HG02938 (cell line): ENCODE measurements at regions not wholly inside any gene's neighbourhood (a gene's known extent, or its start where the extent isn't known, plus 50 kb on each side); places are given as distances from the start of the nearest gene placed in this dataset.
A peak's percentile ranks its signal among the peaks of the same experiment; 100 is the strongest.
"Not testable (repeated sequence)": the region's sequence is repeated elsewhere in the genome, so short reads cannot be mapped to it uniquely, and the experiment has no call there.

Source experiments
- ATAC-seq: cut with Tn5 transposase; IDR thresholded peaks from one replicate; pipeline ENCODE4 v1.9.1; 2021; ENCODE audit warnings: mild to moderate bottlenecking, moderate library complexity; ENCODE audit not compliant: unreplicated experiment

DNA sequence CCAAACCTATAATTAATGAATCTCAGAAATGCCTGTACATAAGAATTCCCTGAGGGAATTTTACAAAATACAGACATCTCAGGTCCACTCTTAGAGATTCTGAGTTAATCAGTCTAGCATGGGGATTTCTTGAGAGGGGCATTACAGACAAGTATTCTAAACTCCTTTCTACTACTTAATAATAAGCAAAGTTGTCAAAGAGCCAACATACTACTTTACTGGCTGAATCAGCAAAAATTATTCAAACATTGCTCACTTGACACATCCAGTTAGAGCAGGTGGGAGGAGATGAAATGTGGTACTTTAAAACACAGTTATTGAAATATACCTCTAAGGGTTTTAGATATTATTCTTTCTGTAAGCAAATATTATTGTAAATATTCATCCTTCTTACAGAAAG, 1164.7 kb downstream of the CDY2B start:
- no peak for ATAC-seq

DNA sequence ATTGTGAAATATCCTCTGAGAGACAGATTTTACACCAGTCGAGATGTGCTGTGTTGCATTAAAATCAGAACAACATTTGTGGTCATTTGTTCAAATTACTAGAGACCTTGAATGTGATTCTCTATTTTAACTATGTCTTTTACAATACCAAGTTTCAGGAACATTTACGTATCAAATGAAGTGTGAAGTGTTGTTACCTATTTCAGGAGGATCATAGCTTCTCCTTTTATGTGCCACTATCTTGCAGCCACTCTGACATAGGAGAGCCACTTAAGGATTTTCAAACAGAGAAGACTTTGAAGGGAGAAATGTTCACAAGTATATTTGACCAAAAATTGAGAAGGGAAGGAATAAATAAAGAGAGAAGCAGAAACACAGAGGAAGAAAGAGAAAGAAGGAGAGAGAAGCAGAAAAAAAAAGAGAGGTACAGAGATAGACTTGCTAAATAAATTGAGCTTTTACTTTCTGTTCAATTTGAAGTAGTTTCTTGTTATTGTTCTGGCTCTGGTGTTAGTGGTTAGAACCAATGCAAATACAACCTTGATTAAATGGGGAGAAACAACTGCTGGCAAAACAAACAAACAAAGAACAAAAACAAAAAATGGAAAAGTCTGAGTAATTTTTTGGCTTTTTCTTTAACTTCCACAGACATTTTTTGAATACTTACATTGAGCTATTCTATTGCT, 1206.8 kb downstream of the CDY2B start:
- no peak for ATAC-seq

DNA sequence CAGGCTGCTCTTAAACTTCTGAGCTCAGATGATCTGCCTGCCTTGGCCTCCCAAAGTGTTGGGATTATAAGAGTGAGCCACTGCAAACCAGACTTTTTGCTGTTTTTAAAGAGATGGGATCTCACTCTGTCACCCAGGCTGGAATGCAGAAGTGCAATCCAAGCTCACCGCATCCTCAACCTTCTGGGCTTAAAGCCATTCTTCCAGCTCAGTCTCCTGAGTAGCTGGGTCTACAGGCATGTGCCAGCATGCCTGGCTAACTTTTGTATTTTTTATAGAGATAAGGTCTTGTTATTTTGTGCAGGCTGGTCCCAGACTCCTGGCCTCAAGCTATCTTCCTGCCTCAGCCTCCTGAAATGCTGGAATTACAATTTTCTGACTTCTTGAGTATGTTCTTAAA, 1211.6 kb downstream of the CDY2B start:
- no peak for ATAC-seq

- no peak for ATAC-seq
Measured at GRCh38 chrY:16662741-16663140, 1217.3 kb downstream of the CDY2B start.

GRCh38 chrY:16659340-16659739, 1220.7 kb downstream of the CDY2B start:
- no peak for ATAC-seq

- ATAC-seq = no peak
Measured at GRCh38 chrY:16653971-16654370, 1226.0 kb downstream of the CDY2B start.

- ATAC-seq = no peak
Measured at GRCh38 chrY:16645991-16646390, 1234.0 kb downstream of the CDY2B start.

DNA sequence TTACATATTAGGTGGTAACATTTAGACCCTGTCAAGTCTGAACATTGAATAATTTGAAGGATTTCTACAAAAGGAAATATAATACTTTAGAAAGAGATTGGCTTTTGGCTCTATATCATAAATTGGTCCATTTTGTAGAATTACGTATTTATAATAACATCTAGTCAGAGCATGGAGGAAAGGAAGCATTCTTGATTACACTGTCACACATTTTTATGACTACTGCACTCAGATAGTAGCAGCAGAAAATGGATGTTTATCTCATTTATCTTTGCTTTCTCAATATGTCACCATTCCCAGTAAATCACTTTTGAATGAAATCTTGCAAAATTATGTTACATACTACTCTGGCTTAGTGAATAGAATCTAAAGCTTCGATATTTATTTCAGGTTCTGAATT, 1234.6 kb downstream of the CDY2B start:
- no peak for ATAC-seq

DNA sequence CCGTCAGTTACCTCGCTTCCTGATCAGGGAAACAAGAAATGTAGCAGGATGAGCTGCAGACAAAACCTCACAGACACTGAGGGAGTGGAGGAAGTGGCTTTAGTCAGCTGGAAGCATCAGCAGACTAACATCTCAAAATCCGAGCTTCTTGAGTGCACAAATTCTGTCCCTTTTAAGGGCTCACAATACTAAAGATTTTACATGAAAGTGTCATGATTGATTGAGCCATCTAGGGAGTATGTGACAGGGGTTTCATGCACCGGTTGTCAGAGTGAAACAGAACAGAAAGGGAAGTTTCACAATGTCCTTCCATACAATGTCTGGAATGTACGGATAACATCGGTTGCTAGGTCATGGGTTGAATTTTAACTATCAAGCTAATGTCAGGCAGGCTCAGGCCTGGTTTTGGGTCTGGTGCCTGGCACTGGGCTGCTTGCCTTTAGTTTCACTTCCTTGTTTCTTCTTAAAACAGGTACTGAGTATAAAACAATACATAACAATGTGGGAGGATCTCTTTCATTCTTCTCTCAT, 1235.7 kb downstream of the CDY2B start:
- ATAC-seq = no peak

- ATAC-seq = no peak
Measured at GRCh38 chrY:16639777-16640176, 1240.2 kb downstream of the CDY2B start.

GRCh38 chrY:16638743-16639142, 1241.3 kb downstream of the CDY2B start:
- ATAC-seq = not testable (repeated sequence)

DNA sequence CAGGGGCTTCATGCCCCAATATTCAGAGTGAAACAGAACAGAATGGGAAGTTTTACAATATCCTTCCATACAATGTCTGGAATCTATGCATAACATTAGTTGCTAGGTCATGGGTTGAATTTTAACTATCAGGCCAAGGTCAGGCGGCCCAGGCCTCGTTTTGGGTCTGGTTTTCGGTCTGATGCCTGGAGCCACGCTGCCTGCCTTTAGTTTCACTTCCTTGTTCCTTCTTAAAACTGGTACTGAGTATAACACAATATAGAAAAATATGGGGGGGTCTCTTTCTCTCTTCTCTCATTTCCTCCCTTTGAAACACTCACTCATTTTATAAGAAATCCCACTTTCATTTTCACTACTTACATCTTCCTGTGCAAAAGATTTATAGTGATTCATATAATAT, 1243.8 kb downstream of the CDY2B start:
- peak; percentile 94 for ATAC-seq

- ATAC-seq = no peak
Measured at GRCh38 chrY:16629146-16629545, 1250.9 kb downstream of the CDY2B start.

GRCh38 chrY:16627122-16627521, 1252.9 kb downstream of the CDY2B start:
- ATAC-seq = no peak

DNA sequence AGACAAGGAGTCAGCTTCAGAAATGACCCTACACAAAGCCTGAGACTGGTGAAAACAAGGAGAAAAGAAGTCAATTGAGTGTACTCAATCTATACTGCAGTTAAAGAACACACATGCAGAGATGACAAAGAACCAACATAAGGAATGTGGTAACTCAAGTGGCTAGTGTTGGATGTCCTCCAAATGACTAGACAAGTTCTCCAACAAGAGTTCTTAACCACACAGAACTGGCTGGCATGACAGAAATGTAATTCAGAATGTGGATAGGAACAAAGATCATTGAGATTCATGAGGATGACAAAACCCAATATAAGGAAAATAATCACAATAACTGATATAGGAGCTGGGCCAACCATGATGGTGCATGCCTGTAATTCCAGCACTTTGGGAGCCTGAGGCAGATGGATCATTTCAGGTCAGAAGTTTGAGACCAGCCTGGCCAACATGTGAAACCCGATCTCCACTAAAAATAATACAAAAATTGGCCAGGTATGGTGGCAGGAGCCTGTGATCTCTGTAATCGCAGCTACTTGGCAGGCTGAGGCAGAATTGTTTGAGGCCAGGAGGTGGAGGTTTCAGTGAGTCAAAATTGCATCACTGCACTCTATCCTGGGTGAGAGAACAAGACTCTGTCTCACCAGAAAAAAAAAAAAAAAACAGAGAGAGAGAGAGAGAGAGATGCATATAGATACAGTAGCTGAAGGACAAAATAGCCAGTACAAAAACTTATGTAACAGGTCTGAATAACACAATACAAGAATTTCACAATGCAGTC, 1263.6 kb downstream of the CDY2B start:
- no peak for ATAC-seq

- no peak for ATAC-seq
Measured at GRCh38 chrY:16608679-16609078, 1271.3 kb downstream of the CDY2B start.

DNA sequence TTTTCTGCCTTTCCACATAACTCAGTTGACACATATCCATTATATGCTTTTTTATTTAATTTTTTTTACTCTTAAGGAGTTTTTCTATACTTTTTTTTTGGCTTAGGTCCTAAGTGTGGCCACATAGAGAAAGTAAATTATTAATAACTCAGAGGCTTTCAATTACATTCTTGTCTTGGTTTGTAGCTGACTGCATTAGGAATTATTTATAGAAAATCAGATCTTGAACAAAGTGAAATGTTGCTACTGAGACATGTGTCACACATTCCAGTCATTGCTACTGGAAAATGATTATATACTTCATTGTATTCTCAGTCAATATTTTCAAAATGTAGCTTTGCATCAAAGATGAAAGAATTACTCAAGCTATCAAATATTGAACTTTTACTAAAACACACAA, 1277.9 kb downstream of the CDY2B start:
- ATAC-seq = no peak

GRCh38 chrY:16601626-16602025, 1278.4 kb downstream of the CDY2B start:
- ATAC-seq = no peak

- ATAC-seq = no peak
Measured at GRCh38 chrY:16572061-16572460, 1308.0 kb downstream of the CDY2B start.

GRCh38 chrY:16562491-16562890, 1317.5 kb downstream of the CDY2B start:
- ATAC-seq = no peak

- ATAC-seq = no peak
Measured at GRCh38 chrY:16522021-16522420, 1358.0 kb downstream of the CDY2B start.

- no peak for ATAC-seq
Measured at GRCh38 chrY:16502733-16503214, 1377.2 kb downstream of the CDY2B start.
